Brain microvascular endothelial cell (primary cell): ENCODE measurements at regions not wholly inside any gene's neighbourhood (a gene's known extent, or its start where the extent isn't known, plus 50 kb on each side); places are given as distances from the start of the nearest gene placed in this dataset.

Experiments
- DNase-seq: peaks from one replicate; pipeline ENCODE4 v3.0.0-alpha.2; 2020
- H3K27ac ChIP-seq: fragments of 250-450 bp; sonication (Bioruptor Pico); 2 replicates; pipeline ENCODE4 v1.5.1; 2020; ENCODE audit warnings: mild to moderate bottlenecking, moderate library complexity
- H3K27me3 ChIP-seq: fragments of 250-450 bp; sonication (Bioruptor Pico); replicated peaks from 2 replicates; pipeline ENCODE4 v1.5.1; 2020; ENCODE audit warnings: mild to moderate bottlenecking
- H3K36me3 ChIP-seq: fragments of 250-450 bp; sonication (Bioruptor Pico); replicated peaks from 2 replicates; pipeline ENCODE4 v1.5.1; 2020; ENCODE audit warnings: mild to moderate bottlenecking
- H3K4me3 ChIP-seq: 2 replicates; pipeline ENCODE4 v1.5.1; 2011; ENCODE audit warnings: low read depth, mild to moderate bottlenecking, control low read depth, low read length, moderate library complexity
- CTCF ChIP-seq: IDR thresholded peaks from 2 replicates; pipeline ENCODE4 v1.5.1; 2011; ENCODE audit warnings: low read depth, mild to moderate bottlenecking, moderate library complexity, low read length, control low read depth, inconsistent platforms; ENCODE audit errors: missing control alignments
- in situ Hi-C: cut with HindIII; loops from 2 replicates; pipeline ENCODE4 v1.10.0; 2017; ENCODE audit warnings: low sequenced_read_pairs, low pct_ligation_motif_present

GRCh38 chr2:195606179-195606578, 50.8 kb upstream of the SLC39A10 start:
- no peaks in the 10 kb centered on the region for H3K36me3 ChIP-seq
- in situ Hi-C loops = no loop called here
- H3K27me3 ChIP-seq = no peaks in the 10 kb centered on the region
- TF ChIP-seq CTCF = no peak
- H3K27ac ChIP-seq = no peak overlapping the region
- DNase-seq = no peak
- no peak overlapping the region for H3K4me3 ChIP-seq

GRCh38 chr2:195604706-195605105, 52.3 kb upstream of the SLC39A10 start:
- H3K36me3 ChIP-seq = no peaks in the 10 kb centered on the region
- no peak for TF ChIP-seq CTCF
- DNase-seq = no peak
- no peak overlapping the region for H3K4me3 ChIP-seq
- no peak overlapping the region for H3K27ac ChIP-seq
- H3K27me3 ChIP-seq = no peaks in the 10 kb centered on the region
- in situ Hi-C loops = no loop called here

- Histone ChIP-seq H3K4me3 (no peak overlapping the region), H3K27ac (no peak overlapping the region), H3K36me3 (no peaks in the 10 kb centered on the region), H3K27me3 (no peaks in the 10 kb centered on the region)
- no peak for DNase-seq
- in situ Hi-C loops = no loop called here
- no peak for TF ChIP-seq CTCF
These were observed 53.0 kb upstream of the SLC39A10 start for GRCh38 chr2:195603998-195604397.

GRCh38 chr2:195603408-195603807, 53.6 kb upstream of the SLC39A10 start:
- no peak for TF ChIP-seq CTCF
- no peak overlapping the region for H3K27ac ChIP-seq
- in situ Hi-C loops = no loop called here
- no peak overlapping the region for H3K4me3 ChIP-seq
- DNase-seq = no peak
- H3K27me3 ChIP-seq = no peaks in the 10 kb centered on the region
- no peaks in the 10 kb centered on the region for H3K36me3 ChIP-seq

- Histone ChIP-seq H3K4me3 (no peak overlapping the region), H3K27ac (no peak overlapping the region), H3K27me3 (no peaks in the 10 kb centered on the region), H3K36me3 (no peaks in the 10 kb centered on the region)
- DNase-seq = no peak
- TF ChIP-seq CTCF = no peak
- in situ Hi-C loops = no loop called here
These were observed 54.3 kb upstream of the SLC39A10 start for GRCh38 chr2:195602687-195603086.

GRCh38 chr2:195601361-195601760, 55.7 kb upstream of the SLC39A10 start:
- Histone ChIP-seq H3K4me3 (no peak overlapping the region), H3K36me3 (no peaks in the 10 kb centered on the region), H3K27ac (no peak overlapping the region), H3K27me3 (no peaks in the 10 kb centered on the region)
- TF ChIP-seq CTCF = no peak
- in situ Hi-C loops = no loop called here
- no peak for DNase-seq
